HG03045 (cell line): ENCODE measurements at regions not wholly inside any gene's neighbourhood (a gene's known extent, or its start where the extent isn't known, plus 50 kb on each side); places are given as distances from the start of the nearest gene placed in this dataset.

Source experiments
- ATAC-seq: cut with Tn5 transposase; IDR thresholded peaks from one replicate; pipeline ENCODE4 v1.9.1; 2021; ENCODE audit warnings: mild to moderate bottlenecking, moderate library complexity; ENCODE audit not compliant: unreplicated experiment

DNA sequence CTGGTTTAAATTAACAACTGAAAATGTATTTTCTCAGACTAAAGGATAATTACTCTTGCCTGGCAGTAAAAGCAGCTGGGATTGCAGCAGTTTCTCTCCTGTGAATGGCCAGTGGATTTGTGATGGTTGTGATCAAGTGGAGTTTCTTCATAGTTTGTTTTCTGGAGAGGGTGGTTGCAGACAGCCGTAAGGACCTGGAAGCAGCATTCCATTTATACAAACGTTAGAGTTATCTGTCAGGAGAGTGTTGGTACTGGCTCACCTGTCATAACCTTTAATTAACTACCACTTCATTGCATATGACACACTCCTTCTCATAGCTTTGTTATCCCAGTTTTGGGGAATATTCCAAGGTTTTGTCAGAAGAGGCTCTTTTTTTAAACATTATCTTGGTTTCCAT lies 258.4 kb upstream of the SLC10A2 start:
- ATAC-seq = no peak

DNA sequence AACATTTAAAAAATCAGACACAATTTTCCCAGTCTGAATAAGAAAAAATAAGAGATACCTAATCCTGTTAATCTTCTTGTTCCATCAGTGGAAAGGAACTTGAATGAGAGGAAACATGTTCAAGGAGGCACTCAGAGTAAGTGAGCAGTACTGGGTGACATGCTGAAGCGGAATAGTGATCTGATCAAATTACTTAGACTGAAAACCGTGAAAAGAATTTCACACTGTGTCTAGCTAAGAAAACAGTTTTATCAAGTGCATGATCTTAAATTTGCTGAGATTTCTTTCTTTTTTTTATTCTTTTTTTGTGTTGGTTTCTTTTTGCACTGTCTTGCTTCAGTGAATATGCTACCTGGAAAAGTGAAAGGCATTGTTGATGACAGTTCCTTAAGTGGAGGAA lies 249.5 kb upstream of the SLC10A2 start:
- ATAC-seq = no peak

DNA sequence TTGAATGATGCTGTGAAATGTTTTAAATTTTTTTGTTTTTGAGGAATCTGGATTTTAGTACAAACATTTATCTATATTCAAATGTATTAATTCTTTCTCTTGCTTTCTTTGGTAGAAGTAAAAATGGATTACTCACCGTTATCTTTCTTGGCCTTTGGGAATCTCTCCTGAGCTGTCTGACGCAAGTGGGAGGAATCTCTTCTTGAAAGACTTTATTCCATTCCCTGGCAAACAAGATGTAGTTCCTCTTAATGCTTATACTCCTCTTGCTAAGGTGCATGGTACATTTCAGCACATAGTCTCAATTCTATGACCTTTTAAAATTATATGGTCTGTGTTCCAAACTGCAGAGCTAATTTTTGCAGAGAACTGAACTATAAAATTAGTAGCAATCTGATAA lies 246.2 kb upstream of the SLC10A2 start:
- ATAC-seq = no peak

DNA sequence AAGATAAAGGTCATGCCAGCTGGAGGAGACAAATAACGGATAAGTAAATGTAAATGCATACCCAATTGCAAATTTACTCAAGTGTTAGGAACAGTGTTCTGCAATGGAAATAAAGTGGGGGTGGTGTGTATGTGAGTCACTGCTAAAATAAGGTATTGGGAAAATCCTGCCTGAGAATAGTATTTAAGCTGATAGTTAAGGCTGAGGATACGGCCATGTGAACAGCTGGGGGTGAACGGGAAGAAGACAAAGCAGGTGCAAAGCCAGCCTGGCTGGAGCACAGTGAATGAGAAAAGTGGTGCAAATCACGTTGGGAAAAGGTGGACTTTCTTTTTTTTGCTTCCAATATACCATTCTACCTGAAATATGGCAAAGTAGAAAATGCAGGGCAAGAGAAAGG lies 242.4 kb upstream of the SLC10A2 start:
- no peak for ATAC-seq

DNA sequence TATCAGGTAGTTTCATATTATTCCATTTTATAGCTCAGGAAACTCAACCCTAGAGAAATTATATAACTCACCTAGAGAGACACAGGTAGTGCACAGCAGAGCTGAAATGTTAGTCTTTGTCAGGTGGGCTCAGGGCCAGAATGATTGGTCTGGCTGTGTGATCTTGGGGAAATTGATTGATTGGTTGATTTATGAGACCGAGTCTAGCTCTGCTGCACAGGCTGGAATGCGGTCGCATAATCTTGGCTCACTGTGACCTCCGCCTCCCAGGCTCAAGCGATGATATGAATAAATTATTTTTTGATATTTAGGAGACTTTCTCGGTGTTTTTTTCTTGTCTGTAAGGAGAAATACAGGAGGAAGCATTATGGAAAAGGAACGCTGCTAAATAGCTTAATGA lies 239.9 kb upstream of the SLC10A2 start:
- ATAC-seq = no peak

DNA sequence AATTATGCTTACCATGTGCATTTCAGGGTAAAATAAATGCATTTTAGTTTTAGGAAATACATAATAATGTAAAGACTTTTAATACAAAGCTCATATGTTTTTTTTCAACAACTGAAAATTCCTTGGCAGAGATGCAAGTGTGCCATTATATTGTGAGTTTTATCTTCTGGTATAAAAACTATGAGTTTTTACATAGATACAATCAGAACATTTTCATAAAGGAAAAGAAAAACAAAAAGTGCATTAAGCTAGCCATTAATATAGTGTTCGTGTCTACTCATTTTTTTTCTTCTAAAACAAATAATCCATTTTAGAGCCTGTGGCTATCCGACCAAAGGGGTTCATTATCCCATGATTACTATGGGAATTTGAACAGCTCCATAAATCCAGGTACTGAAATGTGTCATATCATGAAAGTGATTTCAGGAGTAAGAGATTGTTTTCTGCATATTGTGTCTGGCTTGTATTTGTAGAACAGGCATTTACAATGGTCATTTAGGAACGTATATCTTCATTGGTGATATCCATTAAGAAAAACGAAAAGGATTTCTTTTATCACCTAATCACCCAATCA lies 236.9 kb upstream of the SLC10A2 start:
- ATAC-seq = no peak

DNA sequence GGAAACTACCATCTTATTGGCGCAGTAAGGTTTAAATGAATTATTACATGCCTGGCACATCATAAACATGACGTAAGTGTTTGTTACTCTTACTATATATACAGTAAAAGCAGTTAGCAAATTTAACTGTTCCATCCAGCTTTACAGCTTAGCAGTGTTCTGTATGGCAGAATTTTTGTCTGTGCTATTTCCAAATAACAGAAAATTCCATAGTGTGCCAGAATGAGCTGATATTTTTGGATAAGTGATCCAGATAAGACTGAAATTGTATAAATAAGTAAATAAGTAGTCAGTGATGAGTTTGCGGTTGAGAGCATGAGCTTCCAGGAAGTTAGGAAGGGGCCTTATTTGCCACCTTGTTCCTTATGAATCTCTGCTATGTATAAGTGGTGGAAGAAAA lies 236.5 kb upstream of the SLC10A2 start:
- ATAC-seq = no peak

DNA sequence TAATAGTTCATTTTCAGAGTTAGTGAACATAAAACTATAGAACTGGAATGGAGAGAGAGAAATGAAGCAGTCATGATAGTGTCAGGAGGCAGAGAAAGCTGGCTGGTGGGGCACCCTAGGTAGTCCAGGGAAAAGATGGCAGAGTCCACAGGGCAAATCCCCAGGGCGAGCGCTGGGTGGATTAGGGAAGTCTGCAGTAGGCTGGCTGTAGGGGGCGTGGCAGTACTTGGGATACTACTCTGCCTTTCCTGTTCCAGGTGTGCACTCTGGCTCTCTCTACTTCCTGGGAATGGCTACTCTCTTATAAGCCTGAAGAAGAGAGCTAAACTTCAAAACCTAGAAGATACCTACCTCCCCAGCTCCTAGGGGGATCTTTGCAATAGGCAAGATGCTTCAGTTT lies 232.9 kb upstream of the SLC10A2 start:
- ATAC-seq = no peak

DNA sequence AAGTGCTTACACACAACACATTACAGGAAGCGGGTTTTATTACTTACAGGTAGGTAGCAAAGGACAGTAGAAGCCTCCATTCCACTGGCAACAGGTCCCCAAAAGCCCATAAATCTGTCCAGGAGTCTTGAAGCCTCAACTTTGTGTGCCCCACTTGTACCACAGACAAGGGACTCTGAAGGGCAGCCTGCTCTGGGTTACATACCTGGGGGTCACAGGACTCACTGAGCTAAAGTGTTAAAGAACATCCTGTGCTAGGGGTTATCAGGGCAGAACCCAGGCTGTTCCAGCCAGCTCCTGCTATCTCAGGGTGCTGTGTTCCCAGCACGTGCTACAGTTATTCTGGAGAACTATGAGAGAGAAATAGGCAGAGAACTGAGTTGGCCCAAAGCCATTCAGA lies 230.9 kb upstream of the SLC10A2 start:
- ATAC-seq = no peak

DNA sequence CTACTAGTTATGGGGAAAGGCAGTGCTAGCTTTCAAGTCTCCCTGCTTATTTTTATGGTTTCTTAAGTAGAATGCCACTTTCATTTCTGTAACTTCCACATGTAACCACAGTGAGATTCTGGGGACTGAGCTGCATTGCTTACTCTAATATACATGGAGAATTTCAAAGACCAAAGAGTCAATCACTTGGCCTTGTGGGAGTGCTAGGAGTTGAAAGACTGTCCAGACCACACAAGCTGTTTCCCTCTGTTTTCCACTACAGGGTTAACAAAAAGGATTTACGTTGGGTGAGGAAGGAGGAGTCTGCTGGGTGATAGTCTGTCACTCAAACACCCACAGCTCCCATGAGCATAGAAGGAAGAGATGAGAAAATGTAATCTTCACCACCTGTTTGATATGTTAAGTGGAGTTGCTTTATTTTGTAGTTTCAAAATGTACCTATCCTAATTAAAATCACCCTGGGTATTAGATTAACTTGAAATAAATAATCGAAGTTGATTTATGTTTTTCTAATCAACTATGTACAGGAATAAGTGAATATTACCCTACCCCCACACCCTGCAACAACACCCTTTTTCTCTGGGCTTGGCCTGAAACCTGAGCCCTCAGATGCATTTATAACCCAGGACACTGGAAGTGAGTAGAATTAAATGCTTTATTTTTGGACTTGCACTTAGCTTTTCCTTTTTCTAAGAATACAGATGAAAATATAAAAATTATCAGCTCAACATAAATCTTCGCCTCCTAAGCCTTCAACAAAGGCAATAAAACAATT lies 225.8 kb upstream of the SLC10A2 start:
- no peak for ATAC-seq

DNA sequence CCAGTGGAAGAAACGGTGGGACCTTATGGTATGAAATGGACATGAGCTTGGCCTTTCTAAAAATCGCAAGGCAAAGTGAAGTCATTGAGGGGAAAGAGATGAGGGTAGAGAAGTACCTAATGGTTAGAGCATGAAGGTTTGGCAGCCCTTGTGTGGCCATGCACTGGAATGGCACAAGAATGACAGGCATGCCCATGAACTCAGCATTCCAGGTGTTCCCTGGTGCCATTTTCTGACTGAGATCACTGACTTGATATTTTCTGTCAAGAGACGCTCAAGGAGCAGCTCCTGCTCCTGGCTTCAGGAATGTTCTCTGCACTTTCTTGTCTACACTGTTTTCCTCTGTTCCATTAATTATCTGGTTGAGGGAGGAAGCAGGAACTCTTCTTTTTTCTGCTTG lies 225.0 kb upstream of the SLC10A2 start:
- ATAC-seq = no peak

DNA sequence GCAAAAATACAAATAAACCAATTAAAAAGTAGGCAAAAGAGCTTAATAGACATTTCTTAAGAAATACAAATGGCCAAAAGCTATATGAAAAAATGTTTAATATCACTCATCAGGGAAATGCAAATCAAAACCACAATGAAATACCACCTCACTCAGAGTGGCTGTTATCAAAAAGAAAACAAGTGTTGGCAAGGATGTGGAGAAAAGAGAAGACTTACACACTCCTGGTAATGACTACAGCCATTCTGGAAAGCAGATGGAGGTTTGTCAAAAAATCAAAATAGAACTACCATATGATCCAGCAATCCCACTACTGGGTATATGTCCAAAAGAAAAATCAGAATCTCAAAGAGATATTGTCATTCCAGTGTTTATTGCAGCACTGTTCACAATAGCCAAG lies 223.5 kb upstream of the SLC10A2 start:
- no peak for ATAC-seq

DNA sequence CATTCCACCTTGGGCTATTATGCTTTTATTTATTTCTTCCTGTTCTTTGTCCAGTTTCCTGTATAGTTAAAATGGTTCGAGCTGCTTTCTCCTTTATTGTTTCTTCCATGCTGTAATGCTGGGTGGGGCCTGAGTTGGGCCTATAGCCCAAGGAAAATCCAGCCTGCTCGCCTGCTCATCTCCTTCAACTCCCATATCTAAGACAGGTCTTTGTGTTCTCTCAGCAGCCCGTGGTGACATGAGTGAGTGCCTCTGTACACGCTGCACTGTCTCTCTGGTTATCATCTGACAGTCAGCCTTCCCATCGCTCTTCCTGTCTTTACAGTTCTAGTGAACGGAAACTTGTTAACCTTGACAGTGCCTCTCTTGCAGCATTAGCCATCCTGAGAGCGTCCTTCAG lies 221.9 kb upstream of the SLC10A2 start:
- no peak for ATAC-seq

DNA sequence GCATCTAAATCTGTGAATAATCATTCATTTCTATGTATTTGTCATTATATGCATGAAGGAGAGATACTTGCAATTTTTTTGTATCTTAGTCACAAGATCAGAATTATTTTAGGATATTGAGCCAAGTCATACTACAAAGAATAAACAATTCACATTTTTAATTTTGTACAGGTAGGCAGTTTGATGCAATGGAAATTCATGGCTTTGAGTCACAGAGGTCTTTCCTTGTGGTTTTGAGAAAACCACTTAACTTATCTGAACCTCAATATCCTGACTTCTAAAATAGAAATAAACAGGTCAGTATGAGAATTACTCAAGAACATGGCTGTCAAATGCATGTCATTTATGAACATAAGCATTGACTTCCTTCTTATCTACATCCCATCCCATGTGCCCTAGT lies 221.4 kb upstream of the SLC10A2 start:
- no peak for ATAC-seq

DNA sequence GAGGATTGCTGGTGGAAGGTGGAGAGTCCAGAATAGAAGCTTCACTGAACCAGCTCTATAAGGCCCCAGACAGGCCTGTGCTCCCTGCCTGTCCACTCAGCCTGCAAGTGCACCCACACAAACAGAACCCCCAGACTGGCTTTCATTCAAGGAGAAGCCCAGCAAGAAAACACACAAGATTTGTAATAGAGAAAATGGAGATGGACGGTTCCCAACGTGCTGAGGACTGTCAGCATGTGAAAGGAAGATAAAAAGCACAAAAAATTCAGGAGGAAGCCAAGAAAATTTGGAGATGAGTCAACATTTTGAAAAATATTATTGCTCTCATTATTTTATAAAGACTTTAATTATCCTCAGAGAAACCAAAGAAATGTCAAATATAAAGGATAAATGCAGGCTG lies 218.2 kb upstream of the SLC10A2 start:
- ATAC-seq = no peak

DNA sequence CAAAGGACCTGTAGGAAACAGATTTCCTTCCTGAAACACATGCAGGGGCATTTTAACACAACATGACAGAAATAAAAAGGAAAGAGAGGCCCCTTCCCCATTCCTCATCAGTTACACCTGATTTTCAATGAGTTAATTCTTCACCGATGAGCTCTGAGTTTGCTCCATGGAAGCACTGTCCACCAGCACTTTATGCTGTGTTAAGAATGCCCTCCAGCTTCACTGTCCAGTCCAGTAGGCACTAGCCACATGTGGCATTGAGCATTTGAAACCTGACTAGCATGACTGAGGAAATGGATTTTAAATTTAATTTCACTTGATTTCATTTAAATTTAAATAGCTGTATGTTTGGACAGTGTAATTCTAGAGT lies 217.2 kb upstream of the SLC10A2 start:
- ATAC-seq = no peak

DNA sequence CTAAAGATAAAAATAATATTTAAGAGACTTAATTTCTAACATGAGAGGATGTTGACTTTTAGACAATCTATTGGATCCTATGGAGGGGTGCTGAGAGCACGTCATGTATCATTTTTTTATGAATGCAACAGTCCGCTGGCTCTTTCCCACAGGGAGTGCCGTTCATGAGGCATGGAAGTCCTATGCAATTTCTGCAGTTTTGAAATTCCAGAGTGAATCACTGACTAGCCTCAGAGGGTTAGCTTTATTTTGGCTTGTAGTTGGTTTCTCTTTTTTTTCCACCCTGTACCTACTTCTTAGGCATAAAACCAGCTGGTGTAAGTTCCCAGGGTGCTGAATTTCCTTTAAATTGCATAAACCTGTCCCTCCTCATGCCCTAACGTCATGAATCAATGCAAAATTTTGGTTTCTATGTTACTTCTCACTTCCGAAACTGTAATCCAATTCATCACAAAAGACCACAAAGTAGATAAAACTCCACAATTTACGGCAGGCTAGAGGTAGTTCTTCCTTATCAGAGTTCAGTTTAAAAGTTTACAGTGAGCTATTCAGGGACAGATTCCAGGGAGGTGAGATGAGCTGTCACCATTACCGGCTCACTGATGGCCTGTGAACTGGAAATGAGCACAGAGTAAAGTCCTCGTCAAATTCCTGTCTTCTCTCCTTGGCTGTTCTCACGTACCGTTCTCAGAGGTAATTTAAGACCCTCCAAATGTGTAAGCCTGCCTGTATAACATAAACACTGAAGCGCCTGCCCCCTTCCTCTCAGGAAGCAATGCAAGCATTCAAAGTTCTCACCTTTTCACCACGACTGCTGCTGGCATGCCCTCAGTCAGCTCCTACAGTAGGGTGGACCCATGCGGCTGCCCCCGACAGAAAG lies 216.6 kb upstream of the SLC10A2 start:
- no peak for ATAC-seq

DNA sequence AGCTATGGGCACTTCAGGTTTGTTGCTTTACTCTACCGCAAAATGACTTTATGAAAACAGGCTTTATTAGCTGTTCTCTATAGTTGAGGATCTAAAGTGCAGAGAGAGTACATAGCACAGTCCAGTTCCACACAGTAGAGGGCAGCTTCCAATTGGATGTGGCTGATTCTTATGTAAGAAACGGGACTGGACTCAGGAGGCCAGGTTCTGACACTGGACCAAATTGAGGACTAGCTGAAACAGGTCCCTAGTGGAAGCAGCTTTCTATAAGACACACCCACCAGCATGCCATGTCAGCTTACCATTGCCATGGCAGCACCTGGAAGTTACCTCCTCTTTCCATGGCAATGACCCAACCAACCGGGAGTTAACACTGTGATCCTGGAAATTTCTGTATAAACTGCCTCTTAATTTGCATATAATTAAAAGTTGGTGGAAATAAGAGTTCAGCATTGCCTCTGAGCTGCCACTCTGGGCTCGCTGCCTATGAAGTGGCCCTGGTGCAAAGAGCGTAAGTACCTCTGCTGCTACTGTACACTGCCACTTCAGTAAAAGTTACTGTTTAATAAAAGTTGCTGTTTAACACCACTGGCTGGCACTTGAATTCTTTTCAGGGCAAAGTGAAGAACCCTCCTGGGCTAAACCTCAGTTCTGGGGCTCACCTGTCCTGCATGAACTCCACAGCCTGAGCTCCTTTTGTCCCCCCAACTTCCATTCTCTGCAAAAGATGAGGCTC lies 211.9 kb upstream of the SLC10A2 start:
- ATAC-seq = no peak

DNA sequence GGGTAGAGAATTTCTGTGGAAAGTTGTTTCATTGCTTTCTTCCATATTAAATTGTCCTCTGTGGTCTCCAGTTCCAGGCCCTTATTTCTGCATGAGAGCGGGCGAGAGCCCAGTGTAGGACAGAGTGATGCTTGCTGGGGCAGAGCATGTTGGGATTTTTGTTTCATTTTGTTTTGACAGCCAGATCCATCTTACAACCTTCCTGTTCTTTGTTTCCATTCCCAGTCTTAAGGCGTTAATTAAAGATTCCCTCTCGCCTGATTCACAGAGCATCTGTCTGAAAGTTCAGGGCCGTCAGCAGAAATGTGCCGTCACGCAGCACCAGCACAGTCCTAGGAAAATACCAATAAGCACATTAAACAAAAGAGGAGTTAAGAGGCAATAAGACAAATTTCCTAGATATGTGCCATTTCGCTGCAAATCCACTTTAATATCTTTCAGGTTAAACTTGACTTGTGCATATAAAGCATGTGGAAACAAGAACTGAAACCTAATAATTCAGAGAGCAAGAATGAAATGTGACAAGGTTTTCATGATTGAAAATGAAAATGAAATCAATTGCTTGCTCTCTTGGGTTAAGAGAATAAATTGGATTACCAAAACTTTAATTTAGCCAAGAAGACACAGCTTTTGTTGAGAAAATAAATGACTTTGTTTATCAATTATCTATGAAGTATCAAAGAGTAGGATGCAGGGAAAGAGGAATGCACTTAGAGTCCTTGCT lies 210.7 kb upstream of the SLC10A2 start:
- peak; percentile 65 for ATAC-seq

DNA sequence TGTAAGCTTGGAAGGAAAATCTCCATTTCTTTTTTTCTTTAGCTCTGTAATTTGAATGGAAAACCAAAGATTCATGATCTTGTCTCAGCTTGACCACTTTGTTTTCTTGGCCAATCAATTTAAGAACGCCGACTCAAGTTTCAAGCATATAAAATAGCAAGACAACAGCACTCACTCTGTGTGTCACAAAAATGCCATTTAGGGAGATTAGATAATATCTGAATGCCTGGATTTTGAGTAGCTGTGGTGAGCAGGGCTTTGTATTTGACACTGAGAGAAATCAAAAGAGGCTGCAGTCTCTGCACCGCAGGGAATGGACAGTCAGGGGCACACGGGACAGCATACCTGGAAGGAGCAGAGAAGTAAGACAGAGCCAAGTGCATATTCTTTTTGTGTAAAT lies 209.5 kb upstream of the SLC10A2 start:
- no peak for ATAC-seq

DNA sequence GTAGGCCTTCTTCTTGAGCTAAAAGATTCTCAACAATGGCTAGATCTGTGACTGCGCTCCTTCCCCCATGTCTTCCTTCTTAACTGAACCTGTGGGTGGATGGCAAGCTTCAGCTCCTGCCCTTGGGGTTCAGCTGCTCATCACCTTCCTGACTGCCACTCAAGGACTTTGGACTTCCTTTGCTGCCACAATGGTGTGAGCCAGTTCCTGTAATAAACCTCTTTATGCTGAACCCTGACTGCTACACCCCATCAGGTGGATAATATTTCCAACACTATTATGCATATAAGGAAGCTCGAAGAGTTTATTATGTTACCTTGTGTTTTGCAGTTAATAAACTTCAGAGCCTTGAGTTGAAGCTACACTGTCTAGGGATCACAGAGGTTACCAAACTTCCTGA lies 208.9 kb upstream of the SLC10A2 start:
- ATAC-seq = no peak
